ENCODE measurements at regions not wholly inside any gene's neighbourhood (a gene's known extent, or its start where the extent isn't known, plus 50 kb on each side); places are given as distances from the start of the nearest gene placed in this dataset.

DNA sequence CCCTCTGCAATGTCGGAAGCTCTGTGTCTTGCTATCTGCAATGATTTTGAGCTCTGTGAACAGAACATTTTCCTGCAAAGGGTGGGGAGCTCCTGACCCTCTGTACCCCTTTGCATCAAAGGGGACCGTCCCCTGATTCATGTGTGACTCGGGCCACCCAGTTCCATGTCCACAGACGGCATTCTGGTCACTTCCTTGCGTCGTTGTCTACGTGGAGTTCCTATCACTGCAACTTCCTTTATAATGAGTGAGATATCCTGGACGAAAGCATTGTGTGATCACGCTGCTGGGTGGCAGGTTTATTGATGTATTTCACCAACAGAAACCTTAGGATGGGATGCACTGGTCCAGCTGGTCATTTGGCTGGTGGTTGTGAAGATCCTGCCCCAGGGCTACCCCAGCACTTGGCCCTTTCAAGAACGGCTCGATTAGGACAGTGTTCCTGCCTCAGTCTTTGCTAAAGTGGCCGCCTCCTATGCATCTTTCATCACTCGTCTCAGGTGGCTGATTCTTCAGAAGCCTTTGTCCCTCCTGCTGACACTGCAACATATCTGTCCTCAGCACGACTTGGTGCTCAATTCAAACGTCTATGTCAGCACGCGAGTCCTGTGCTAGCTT lies 202.7 kb downstream of the ACKR3 start:
- TF ChIP-seq, protein P1, sequence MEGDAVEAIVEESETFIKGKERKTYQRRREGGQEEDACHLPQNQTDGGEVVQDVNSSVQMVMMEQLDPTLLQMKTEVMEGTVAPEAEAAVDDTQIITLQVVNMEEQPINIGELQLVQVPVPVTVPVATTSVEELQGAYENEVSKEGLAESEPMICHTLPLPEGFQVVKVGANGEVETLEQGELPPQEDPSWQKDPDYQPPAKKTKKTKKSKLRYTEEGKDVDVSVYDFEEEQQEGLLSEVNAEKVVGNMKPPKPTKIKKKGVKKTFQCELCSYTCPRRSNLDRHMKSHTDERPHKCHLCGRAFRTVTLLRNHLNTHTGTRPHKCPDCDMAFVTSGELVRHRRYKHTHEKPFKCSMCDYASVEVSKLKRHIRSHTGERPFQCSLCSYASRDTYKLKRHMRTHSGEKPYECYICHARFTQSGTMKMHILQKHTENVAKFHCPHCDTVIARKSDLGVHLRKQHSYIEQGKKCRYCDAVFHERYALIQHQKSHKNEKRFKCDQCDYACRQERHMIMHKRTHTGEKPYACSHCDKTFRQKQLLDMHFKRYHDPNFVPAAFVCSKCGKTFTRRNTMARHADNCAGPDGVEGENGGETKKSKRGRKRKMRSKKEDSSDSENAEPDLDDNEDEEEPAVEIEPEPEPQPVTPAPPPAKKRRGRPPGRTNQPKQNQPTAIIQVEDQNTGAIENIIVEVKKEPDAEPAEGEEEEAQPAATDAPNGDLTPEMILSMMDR (IDR thresholded peaks at IDR 0.05; ENCODE audit: low read depth, low read length) = no peak
- DNase-seq (ENCODE audit: extremely low read depth, low read depth) = no peak

DNA sequence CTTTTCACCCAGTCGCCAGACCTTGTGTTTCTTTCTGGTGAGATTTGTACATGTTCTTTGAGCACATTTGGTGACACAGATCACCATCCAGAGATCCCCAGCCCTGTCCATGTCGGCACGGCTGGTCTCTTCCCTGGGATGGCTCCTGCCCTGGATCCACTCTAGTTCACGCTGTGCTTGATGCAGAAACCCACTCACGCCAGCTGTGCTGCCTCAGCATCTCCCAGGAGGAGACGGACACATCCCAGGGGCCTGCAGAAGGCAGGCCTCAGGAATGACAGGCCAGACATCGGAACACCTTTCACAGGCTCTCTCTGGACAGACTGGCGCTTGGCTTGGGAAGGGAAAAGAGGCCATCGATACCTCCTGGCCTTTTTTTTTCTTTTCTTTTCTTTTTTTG lies 203.6 kb downstream of the ACKR3 start:
- DNase-seq (ENCODE audit: extremely low read depth, low read depth) = no peak
- TF ChIP-seq, protein P1 (IDR thresholded peaks at IDR 0.05; ENCODE audit: low read depth, low read length) = no peak

DNA sequence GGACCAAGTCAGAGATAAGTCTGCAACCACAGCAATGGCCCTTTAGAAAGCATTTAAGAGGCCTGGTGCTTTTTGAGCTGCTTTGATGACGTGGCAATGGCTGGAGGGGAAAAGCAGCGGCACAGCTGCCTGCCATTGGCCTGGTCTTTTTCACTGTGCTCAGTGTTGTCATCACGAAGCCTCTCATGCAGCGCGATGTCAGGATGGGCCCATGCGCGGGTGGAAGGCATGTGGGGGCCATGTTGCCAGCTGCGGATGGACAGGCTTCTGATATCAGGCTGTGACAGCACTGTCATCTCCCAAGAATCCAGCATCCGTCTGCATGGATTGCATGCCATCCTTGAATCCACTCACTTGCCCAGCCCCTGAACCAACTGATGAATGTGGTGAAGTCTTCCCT lies 204.5 kb downstream of the ACKR3 start:
- DNase-seq (ENCODE audit: extremely low read depth, low read depth) = no peak

DNA sequence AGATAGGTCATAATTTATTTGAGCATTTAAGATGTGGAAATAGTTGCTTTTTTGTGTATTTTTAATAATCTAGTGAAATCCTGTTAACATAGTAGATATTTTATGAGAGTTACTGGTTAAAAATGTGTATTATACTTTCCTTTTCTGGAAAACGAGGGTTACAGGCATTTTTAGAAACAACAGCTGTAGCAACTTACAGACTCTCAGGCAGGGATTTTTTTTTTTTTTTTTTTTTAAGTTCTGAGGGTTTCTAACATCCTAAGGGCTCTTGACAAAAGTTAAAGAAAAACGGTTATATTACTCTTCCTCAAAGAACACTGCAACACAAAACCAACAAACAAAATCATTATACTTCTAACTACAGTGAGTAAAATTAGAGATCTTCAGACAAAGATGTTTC lies 205.9 kb downstream of the ACKR3 start:
- no peak for DNase-seq (ENCODE audit: extremely low read depth, low read depth)
- TF ChIP-seq, protein P1 (IDR thresholded peaks at IDR 0.05; ENCODE audit: low read depth, low read length) = no peak

More for the DNA sequence above, 204.5 kb downstream of the ACKR3 start:
- TF ChIP-seq, protein P1 (IDR thresholded peaks at IDR 0.05; ENCODE audit: low read depth, low read length) = no peak

DNA sequence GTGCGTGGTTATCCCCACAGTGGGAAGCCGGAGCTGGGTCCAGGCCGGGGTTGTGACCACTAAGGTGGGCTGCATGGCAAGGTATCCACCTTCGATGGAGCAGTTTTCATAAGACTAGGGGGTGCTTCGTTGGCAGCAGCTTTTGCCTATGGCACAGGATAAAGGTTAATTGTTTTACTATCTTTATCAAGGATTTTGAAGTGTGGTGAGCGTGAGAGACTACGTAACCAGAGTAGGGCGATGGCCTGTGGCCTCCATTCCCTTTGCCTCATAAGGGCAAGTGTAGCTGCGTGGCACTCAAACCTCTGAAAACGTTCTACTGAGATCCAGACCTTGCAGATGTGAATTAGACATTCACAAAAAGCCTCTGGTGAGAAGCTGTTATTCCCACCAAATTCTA lies 206.6 kb downstream of the ACKR3 start:
- TF ChIP-seq, protein P1 (IDR thresholded peaks at IDR 0.05; ENCODE audit: low read depth, low read length) = no peak

DNA sequence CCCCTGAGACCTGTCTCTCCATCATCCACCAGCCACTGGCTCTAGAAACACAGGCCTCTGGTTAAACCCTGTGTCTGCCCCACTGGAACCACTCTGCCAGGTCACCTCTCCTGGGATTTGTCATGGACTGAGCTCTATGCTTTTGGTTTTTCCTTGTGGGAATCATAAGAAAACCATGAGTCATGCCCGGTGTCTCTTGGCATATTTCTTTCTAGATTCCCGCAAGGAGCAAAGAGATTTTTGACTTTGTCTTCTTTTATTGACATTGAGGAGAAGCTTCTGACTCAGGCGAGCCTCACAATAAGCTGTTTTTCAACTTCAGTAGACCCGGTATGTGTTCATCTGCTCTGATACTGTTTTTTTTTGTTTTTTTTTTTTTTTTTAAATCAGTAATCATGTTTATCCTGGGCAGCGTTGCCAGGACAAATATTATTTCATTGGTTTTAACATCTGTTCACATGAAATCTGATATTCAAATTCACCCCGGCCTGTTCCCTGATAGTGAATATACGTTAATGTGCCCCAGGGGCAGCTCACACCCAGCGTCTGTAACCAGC lies 207.1 kb downstream of the ACKR3 start:
- DNase-seq (ENCODE audit: extremely low read depth, low read depth) = peak; percentile 40
- TF ChIP-seq, protein P1 (IDR thresholded peaks at IDR 0.05; ENCODE audit: low read depth, low read length) = no peak

More for the DNA sequence above, 206.6 kb downstream of the ACKR3 start:
- DNase-seq (ENCODE audit: extremely low read depth, low read depth) = no peak

DNA sequence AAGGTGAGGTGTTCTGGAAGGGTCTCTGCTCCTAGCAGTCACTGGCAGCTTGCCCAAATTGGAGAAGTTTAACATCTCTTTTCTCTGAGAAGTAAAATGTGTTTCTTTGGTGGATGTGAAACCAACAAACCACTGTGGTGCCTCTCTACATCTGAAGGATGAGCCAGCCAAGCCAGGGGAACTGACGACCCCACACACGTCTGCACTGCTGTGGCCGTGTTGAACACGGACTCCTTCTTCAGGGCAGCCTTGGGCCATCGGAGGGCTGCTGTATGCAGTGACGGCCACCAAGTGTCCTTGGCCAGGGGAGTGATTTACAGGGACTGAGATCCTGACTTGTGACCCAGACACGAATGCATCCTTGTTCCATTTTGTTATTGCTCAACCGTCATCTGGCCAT lies 207.8 kb downstream of the ACKR3 start:
- DNase-seq (ENCODE audit: extremely low read depth, low read depth) = no peak
- TF ChIP-seq, protein P1 (IDR thresholded peaks at IDR 0.05; ENCODE audit: low read depth, low read length) = no peak

All from AG09319 (cell line).